Keratinocyte (primary cell): ENCODE measurements at regions not wholly inside any gene's neighbourhood (a gene's known extent, or its start where the extent isn't known, plus 50 kb on each side); places are given as distances from the start of the nearest gene placed in this dataset.

Source experiments
- DNase-seq: peaks from one replicate; pipeline ENCODE4 v3.0.0-alpha.2; 2011; ENCODE audit warnings: low read depth, missing footprints, low spot score
- FAIRE-seq: peaks from 2 replicates; lab custom pipeline; 2011; peaks lifted over from hg19 to GRCh38; lab: Jason Lieb, UNC
- H2AFZ ChIP-seq: 2 replicates; pipeline ENCODE4 v1.6.0; 2012; ENCODE audit warnings: low read length, control low read depth, inconsistent platforms; ENCODE audit not compliant: control insufficient read depth
- H3K27ac ChIP-seq: 2 replicates; pipeline ENCODE4 v1.5.1; 2011; ENCODE audit warnings: low read length; ENCODE audit not compliant: control insufficient read depth, insufficient read depth
- H3K27me3 ChIP-seq: 3 replicates; pipeline ENCODE4 v1.6.0; 2011; ENCODE audit warnings: low read length; ENCODE audit not compliant: control insufficient read depth, insufficient read depth; ENCODE audit errors: extremely low read depth
- H3K36me3 ChIP-seq, 2 experiments: 2 replicates in 1 of 2; 3 replicates in 1 of 2; pipeline ENCODE4 v1.5.1; 2011; ENCODE audit warnings: low read length in 2 of 2, mild to moderate bottlenecking in 1 of 2; ENCODE audit not compliant: control insufficient read depth in 2 of 2, insufficient read depth in 2 of 2; ENCODE audit errors: extremely low read depth in 1 of 2
- H3K4me1 ChIP-seq: 3 replicates; pipeline ENCODE4 v1.5.1; 2011; ENCODE audit warnings: low read length; ENCODE audit not compliant: control insufficient read depth, insufficient read depth; ENCODE audit errors: extremely low read depth
- H3K4me2 ChIP-seq: 3 replicates; pipeline ENCODE4 v1.6.0; 2011; ENCODE audit warnings: low read depth, low read length; ENCODE audit not compliant: control insufficient read depth, insufficient read depth; ENCODE audit errors: extremely low read depth
- H3K4me3 ChIP-seq, 3 experiments: fragments of 200-600 bp in 1 of 3; sonication (generic) in 1 of 3; 2 replicates in 2 of 3; 3 replicates in 1 of 3; pipeline ENCODE4 v1.5.1; 2011 to 2016; ENCODE audit warnings: low read length in 3 of 3, mild to moderate bottlenecking in 3 of 3, control low read depth in 2 of 3, inconsistent platforms in 1 of 3, low read depth in 1 of 3, mixed read lengths in 1 of 3, mixed run types in 1 of 3, moderate library complexity in 1 of 3; ENCODE audit not compliant: control insufficient read depth in 2 of 3, insufficient read depth in 2 of 3; ENCODE audit errors: extremely low read depth in 1 of 3
- H3K79me2 ChIP-seq: 2 replicates; pipeline ENCODE4 v1.6.0; 2012; ENCODE audit warnings: low read length; ENCODE audit not compliant: control insufficient read depth, insufficient read depth
- H3K9ac ChIP-seq: 3 replicates; pipeline ENCODE4 v1.6.0; 2011; ENCODE audit warnings: low read length; ENCODE audit not compliant: control insufficient read depth, insufficient read depth; ENCODE audit errors: extremely low read depth
- H3K9me1 ChIP-seq: 3 replicates; pipeline ENCODE4 v1.6.0; 2011; ENCODE audit warnings: low read length; ENCODE audit not compliant: control insufficient read depth, insufficient read depth; ENCODE audit errors: extremely low read depth
- H3K9me3 ChIP-seq: 2 replicates; pipeline ENCODE4 v1.5.1; 2012; ENCODE audit warnings: low read depth, low read length; ENCODE audit not compliant: control insufficient read depth
- H4K20me1 ChIP-seq: 3 replicates; pipeline ENCODE4 v1.6.0; 2011; ENCODE audit warnings: low read length; ENCODE audit not compliant: control insufficient read depth, insufficient read depth; ENCODE audit errors: extremely low read depth
- EZH2 ChIP-seq: IDR thresholded peaks from one replicate; pipeline ENCODE4 v1.6.1; 2012; ENCODE audit warnings: inconsistent platforms, mild to moderate bottlenecking, low read length, moderate library complexity
- dilution Hi-C: fragments of 300-500 bp; cut with MboI; formaldehyde crosslinking; loops from one replicate; pipeline ENCODE4 v1.7.0; 2020; ENCODE audit warnings: low sequenced_read_pairs; ENCODE audit not compliant: extremely low pct_ligation_motif_present
- TF ChIP-seq, protein P1 (sequence below), 3 experiments: IDR thresholded peaks in 1 of 3; conservative IDR thresholded peaks in 1 of 3; optimal IDR thresholded peaks in 1 of 3; 2 replicates in 2 of 3; 3 replicates in 1 of 3; pipeline versions ENCODE3 to v1.5.1; 2011; ENCODE audit warnings: low read length in 3 of 3, mild to moderate bottlenecking in 3 of 3, moderate library complexity in 2 of 3, control low read depth in 1 of 3, inconsistent platforms in 1 of 3; ENCODE audit not compliant: insufficient read depth in 2 of 3; ENCODE audit errors: extremely low read depth in 1 of 3

DNA sequence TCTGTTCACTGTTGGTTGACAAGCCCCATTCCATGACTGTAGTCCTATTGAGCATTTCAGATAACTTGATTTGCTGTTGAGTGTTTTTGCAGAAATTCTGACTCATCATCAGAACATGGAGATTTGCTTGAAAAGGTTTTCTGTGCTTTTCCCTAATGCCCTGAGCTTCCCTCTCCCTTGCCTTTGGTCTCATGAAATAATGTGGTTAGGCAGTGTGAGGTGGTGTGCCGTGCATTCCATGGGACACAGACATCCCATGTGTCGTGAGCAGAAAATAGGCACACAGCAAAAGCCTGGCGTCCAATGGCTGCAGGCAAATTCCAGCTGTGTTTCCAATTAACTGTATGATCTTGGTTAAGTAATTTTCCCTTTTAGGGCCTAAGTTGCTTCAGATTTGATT is 197.4 kb downstream of the DLEU7 start:
- Histone ChIP-seq H3K27me3 (no peaks in the 10 kb centered on the region), H3K9ac (no peak overlapping the region), H2AFZ (no peak overlapping the region), H3K36me3 (no peaks in the 10 kb centered on the region), H3K27ac (no peak overlapping the region), H3K4me3 (no peak overlapping the region), H4K20me1 (no peaks in the 10 kb centered on the region), H3K4me2 (no peak overlapping the region), H3K9me1 (no peaks in the 10 kb centered on the region), H3K79me2 (no peaks in the 10 kb centered on the region), H3K4me1 (peaks cover 22% of the 10 kb centered on the region), H3K9me3 (no peaks in the 10 kb centered on the region)
- dilution Hi-C loops, result no loop called here
- peak; percentile 87 for FAIRE-seq
- TF ChIP-seq, protein P1, sequence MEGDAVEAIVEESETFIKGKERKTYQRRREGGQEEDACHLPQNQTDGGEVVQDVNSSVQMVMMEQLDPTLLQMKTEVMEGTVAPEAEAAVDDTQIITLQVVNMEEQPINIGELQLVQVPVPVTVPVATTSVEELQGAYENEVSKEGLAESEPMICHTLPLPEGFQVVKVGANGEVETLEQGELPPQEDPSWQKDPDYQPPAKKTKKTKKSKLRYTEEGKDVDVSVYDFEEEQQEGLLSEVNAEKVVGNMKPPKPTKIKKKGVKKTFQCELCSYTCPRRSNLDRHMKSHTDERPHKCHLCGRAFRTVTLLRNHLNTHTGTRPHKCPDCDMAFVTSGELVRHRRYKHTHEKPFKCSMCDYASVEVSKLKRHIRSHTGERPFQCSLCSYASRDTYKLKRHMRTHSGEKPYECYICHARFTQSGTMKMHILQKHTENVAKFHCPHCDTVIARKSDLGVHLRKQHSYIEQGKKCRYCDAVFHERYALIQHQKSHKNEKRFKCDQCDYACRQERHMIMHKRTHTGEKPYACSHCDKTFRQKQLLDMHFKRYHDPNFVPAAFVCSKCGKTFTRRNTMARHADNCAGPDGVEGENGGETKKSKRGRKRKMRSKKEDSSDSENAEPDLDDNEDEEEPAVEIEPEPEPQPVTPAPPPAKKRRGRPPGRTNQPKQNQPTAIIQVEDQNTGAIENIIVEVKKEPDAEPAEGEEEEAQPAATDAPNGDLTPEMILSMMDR (optimal IDR thresholded peaks at IDR 0.05 in 1 of 3, IDR thresholded peaks at IDR 0.05 in 1 of 3, conservative IDR thresholded peaks at IDR 0.05 in 1 of 3; ENCODE audit: extremely low read depth in 1 of 3, insufficient read depth in 2 of 3, low read length in 3 of 3), result no peak
- DNase-seq, result no peak

DNA sequence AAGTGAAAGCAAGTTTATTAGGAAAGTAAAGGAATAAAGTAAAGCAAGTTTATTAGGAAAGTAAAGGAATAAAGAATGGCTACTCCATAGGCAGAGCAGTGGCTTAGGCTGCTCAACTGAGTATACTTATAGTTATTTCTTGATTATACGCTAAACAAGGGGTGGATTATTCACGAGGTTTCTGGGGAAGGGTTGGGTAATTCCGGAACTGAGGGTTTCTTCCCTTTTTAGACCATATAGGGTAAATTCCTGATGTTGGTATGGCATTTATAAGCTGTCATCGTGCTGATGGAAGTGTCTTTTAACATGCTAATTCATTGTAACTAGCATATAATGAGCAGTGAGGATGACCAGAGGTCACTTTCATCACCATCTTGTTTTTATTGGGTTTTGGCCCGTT is 194.3 kb downstream of the DLEU7 start:
- no peaks in the 10 kb centered on the region for H3K27me3 ChIP-seq
- FAIRE-seq (no peak), DNase-seq (no peak)
- H3K4me3 ChIP-seq, result no peak overlapping the region
- no peaks in the 10 kb centered on the region for H4K20me1 ChIP-seq
- H3K9me1 ChIP-seq, result no peaks in the 10 kb centered on the region
- no peak overlapping the region for H3K27ac ChIP-seq
- peaks cover 20% of the 10 kb centered on the region for H3K4me1 ChIP-seq
- H3K36me3 ChIP-seq, result no peaks in the 10 kb centered on the region
- dilution Hi-C loops, result no loop called here
- no peak overlapping the region for H3K9ac ChIP-seq
- TF ChIP-seq, protein P1 (optimal IDR thresholded peaks at IDR 0.05 in 1 of 3, IDR thresholded peaks at IDR 0.05 in 1 of 3, conservative IDR thresholded peaks at IDR 0.05 in 1 of 3; ENCODE audit: extremely low read depth in 1 of 3, insufficient read depth in 2 of 3, low read length in 3 of 3), result no peak
- no peak for TF ChIP-seq EZH2
- no peaks in the 10 kb centered on the region for H3K9me3 ChIP-seq
- no peaks in the 10 kb centered on the region for H3K79me2 ChIP-seq
- no peak overlapping the region for H2AFZ ChIP-seq
- H3K4me2 ChIP-seq, result no peak overlapping the region
